ENCODE measurements at regions not wholly inside any gene's neighbourhood (a gene's known extent, or its start where the extent isn't known, plus 50 kb on each side); places are given as distances from the start of the nearest gene placed in this dataset.

DNA sequence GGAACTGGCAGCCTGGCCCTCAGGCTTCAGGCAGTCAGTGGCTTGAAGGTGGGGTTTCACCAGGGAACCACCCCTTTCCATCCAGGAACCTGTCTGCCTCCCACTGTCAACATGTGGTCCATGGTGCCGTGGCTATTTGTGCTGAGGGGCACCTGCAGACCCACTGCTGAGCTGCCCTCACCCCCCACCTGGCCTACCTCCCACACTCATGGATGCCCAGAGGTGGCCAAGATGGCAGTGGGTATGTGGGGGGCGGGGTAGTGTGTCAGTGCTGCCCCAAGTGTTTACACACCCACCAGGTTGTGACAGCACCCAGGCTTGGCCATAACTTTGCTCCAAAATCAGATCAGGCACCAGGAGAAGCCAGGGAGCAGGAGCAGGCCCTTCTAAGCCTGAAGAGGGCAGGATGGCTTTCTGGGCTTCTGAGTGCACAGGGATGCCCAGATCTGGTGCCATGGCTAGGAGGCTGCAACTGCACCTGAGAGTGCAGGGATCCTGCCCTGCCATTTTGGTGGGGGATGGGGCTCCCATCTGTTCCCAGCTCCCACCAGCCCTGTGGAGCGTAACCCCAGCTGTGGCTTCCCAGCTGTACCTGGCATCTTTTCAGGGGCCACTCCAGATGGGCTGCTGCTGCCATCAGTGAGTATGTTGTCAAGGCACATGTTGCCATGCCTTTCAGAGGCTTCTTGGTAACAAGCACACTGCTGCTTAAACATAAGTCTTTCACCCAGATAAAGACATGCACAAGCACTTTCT, 263.9 kb downstream of the LRIG3 start:
- TF ChIP-seq, protein P1, sequence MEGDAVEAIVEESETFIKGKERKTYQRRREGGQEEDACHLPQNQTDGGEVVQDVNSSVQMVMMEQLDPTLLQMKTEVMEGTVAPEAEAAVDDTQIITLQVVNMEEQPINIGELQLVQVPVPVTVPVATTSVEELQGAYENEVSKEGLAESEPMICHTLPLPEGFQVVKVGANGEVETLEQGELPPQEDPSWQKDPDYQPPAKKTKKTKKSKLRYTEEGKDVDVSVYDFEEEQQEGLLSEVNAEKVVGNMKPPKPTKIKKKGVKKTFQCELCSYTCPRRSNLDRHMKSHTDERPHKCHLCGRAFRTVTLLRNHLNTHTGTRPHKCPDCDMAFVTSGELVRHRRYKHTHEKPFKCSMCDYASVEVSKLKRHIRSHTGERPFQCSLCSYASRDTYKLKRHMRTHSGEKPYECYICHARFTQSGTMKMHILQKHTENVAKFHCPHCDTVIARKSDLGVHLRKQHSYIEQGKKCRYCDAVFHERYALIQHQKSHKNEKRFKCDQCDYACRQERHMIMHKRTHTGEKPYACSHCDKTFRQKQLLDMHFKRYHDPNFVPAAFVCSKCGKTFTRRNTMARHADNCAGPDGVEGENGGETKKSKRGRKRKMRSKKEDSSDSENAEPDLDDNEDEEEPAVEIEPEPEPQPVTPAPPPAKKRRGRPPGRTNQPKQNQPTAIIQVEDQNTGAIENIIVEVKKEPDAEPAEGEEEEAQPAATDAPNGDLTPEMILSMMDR (IDR thresholded peaks at IDR 0.05; ENCODE audit: insufficient read depth, low read length, poor library complexity, severe bottlenecking), result no peak
- no peaks in the 10 kb centered on the region for H3K27me3 ChIP-seq (replicated peaks; ENCODE audit: control insufficient read depth, insufficient read depth, low read length)
- no peaks in the 10 kb centered on the region for H3K36me3 ChIP-seq (ENCODE audit: control insufficient read depth, insufficient read depth, low read length)
- no peak overlapping the region for H3K4me3 ChIP-seq (replicated peaks; ENCODE audit: low read depth, low read length)
- no peak for DNase-seq (ENCODE audit: extremely low read depth, insufficient read length)

DNA sequence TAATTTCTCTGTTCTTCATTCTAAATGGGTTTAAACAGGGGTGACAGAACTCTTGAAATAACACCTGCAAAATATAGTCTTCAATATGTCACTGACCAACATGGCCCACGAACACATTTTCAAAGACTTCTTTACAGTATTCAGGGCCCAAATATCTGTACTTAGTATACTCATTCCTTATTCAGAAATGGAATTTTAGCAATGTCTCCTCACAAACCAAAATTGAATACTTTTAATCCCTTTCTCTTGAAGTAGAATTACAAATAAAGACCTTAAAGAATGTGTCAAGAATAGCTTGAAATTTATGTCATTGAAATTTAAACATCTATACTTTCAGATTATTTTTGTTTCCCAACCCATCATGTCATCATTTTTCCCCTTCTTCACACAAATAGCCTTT, 263.1 kb downstream of the LRIG3 start:
- no peaks in the 10 kb centered on the region for H3K27me3 ChIP-seq (replicated peaks; ENCODE audit: control insufficient read depth, insufficient read depth, low read length)
- H3K36me3 ChIP-seq (ENCODE audit: control insufficient read depth, insufficient read depth, low read length), result no peaks in the 10 kb centered on the region
- no peak for DNase-seq (ENCODE audit: extremely low read depth, insufficient read length)
- TF ChIP-seq, protein P1 (IDR thresholded peaks at IDR 0.05; ENCODE audit: insufficient read depth, low read length, poor library complexity, severe bottlenecking), result no peak
- no peak overlapping the region for H3K4me3 ChIP-seq (replicated peaks; ENCODE audit: low read depth, low read length)

DNA sequence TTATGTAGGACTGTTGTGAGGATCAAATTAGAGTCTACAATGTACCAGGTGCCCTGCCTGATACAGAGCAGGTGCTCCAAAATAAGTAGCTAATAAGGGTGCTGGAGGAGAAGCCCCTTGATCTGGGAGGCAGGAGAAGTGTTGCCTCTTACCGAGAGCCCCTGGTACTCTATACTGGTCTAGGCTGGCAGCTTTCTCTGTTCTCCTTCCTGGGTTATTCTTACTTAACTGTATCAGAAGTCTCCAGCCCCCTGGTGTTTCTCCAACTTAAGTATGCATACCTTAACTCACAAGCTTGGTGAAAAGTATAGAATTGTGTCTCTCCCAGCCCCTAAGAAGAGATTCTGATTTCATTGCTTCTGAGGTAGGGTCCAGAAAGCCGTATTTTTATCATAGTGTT, 254.9 kb downstream of the LRIG3 start:
- no peaks in the 10 kb centered on the region for H3K36me3 ChIP-seq (ENCODE audit: control insufficient read depth, insufficient read depth, low read length)
- no peak for DNase-seq (ENCODE audit: extremely low read depth, insufficient read length)
- H3K4me3 ChIP-seq (replicated peaks; ENCODE audit: low read depth, low read length), result no peak overlapping the region
- H3K27me3 ChIP-seq (replicated peaks; ENCODE audit: control insufficient read depth, insufficient read depth, low read length), result no peaks in the 10 kb centered on the region
- TF ChIP-seq, protein P1 (IDR thresholded peaks at IDR 0.05; ENCODE audit: insufficient read depth, low read length, poor library complexity, severe bottlenecking), result no peak

DNA sequence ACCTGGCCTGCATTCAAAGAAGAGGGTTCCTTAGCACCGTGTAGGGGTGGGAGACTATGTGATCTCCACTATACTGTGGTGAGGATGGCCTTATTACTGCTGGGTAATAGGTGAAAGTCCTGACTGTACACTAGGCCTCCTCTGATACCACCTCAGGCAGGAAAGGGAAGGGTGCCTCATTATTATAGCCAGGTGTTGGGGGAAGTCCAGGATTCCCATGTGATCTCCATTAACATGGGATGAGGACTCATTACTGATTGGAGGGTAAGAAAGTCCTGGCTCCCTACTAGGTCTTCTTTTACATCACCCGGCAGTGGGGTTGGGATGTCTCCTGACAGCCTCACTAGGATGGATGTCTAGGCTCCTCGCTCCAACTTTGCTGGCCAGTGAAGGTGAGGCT, 252.1 kb downstream of the LRIG3 start:
- TF ChIP-seq, protein P1 (IDR thresholded peaks at IDR 0.05; ENCODE audit: insufficient read depth, low read length, poor library complexity, severe bottlenecking), result no peak
- Histone ChIP-seq H3K4me3 (replicated peaks; ENCODE audit: low read depth, low read length) (no peak overlapping the region), H3K27me3 (replicated peaks; ENCODE audit: control insufficient read depth, insufficient read depth, low read length) (no peaks in the 10 kb centered on the region), H3K36me3 (ENCODE audit: control insufficient read depth, insufficient read depth, low read length) (no peaks in the 10 kb centered on the region)
- no peak for DNase-seq (ENCODE audit: extremely low read depth, insufficient read length)

DNA sequence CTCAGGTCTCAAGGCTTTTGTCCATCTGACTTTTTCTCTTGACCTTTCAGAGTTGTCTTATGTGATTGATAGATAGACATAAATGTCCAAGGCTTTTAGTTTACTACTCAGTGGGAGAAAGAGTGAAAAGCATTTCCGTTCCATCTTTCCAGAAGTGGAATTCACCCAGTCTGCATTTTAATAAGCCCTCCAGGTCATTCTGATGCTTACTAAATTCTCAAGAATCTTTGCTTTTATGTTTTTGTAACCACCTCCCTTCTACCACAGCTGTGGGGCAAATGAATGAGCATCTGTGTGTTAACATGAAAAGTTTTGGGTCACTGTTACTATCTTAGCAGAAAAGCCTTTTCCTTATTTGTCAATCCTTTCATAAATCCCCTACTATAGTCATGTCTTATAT, 251.4 kb downstream of the LRIG3 start:
- TF ChIP-seq, protein P1 (IDR thresholded peaks at IDR 0.05; ENCODE audit: insufficient read depth, low read length, poor library complexity, severe bottlenecking), result no peak
- DNase-seq (ENCODE audit: extremely low read depth, insufficient read length), result no peak
- no peaks in the 10 kb centered on the region for H3K36me3 ChIP-seq (ENCODE audit: control insufficient read depth, insufficient read depth, low read length)
- no peaks in the 10 kb centered on the region for H3K27me3 ChIP-seq (replicated peaks; ENCODE audit: control insufficient read depth, insufficient read depth, low read length)
- H3K4me3 ChIP-seq (replicated peaks; ENCODE audit: low read depth, low read length), result no peak overlapping the region

DNA sequence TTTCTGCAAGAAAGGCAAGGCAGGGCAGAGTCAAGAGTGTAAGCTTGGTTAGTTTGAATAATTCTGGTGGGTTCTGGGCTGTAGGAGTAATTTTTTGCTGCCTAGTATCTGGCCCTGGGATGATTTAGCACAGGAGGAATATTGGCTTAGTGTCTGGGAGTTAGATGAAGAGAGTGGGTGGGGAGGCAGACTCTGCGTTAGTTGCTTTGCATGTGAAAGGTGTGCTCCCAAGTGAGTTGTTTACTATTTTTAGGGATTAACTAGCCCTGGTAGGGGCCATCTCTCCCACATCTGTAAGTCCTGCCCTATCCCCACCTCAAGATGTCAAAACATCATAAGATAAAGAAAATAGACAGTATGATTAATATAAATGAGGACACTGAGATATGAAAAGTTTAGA, 249.7 kb downstream of the LRIG3 start:
- Histone ChIP-seq H3K36me3 (ENCODE audit: control insufficient read depth, insufficient read depth, low read length) (no peaks in the 10 kb centered on the region), H3K27me3 (replicated peaks; ENCODE audit: control insufficient read depth, insufficient read depth, low read length) (no peaks in the 10 kb centered on the region), H3K4me3 (replicated peaks; ENCODE audit: low read depth, low read length) (no peak overlapping the region)
- DNase-seq (ENCODE audit: extremely low read depth, insufficient read length), result no peak
- TF ChIP-seq, protein P1 (IDR thresholded peaks at IDR 0.05; ENCODE audit: insufficient read depth, low read length, poor library complexity, severe bottlenecking), result no peak

All from GM06990 (cell line).